ENCODE measurements at regions not wholly inside any gene's neighbourhood (a gene's known extent, or its start where the extent isn't known, plus 50 kb on each side); places are given as distances from the start of the nearest gene placed in this dataset.

DNA sequence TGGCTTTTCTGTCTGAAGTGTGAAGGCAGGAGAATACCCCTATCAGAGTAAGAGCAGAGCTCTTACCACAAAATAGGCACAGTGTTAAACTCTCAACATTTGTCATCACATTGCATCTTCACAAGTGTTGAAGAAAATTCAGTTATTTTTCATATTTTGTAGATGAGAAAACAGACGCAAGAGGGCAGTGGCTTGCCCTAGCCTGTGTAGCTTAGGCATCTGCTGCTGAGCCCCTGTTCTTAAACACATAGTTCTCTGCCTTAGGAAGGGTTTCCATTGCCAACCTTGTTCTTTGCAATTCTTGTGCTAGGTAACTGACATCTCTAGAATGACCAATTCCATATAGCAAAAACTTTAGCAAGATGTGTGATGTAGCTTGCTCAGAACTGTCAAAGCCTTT, 112.7 kb upstream of the RMDN2 start:
- Histone ChIP-seq H3K9me3 (ENCODE audit: control insufficient read depth, low read length) (peaks cover 20% of the 10 kb centered on the region), H3K9ac (ENCODE audit: extremely low read depth, low read length, poor library complexity, severe bottlenecking) (no peak overlapping the region), H3K36me3 (ENCODE audit: control insufficient read depth, insufficient read depth, low read length) (no peaks in the 10 kb centered on the region), H3K27me3 (ENCODE audit: control insufficient read depth, insufficient read depth, low read length, poor library complexity, severe bottlenecking) (no peaks in the 10 kb centered on the region), H3K4me3 (ENCODE audit: low read length) (no peak overlapping the region), H3K27ac (ENCODE audit: low read depth, low read length) (no peak overlapping the region), H3K4me1 (ENCODE audit: control insufficient read depth, insufficient read depth, low read length) (no peaks in the 10 kb centered on the region)
- no peak for DNase-seq
- H3K27me3 Mint-ChIP-seq (ENCODE audit: insufficient read depth), result peaks cover 6% of the 10 kb centered on the region
- H3K4me1 Mint-ChIP-seq, result no peaks in the 10 kb centered on the region
- TF ChIP-seq CTCF (conservative IDR thresholded peaks at IDR 0.05), result no peak
- no peak overlapping the region for H3K4me3 Mint-ChIP-seq
- peaks cover 1% of the 10 kb centered on the region for H3K36me3 Mint-ChIP-seq (ENCODE audit: low read depth)
- peaks cover 6% of the 10 kb centered on the region for H3K9me3 Mint-ChIP-seq
- 79 to 100% methylated on average over 1 of the region's 1 CpG for WGBS, 2 experiments (ENCODE audit: insufficient coverage in 1 of 2, insufficient read length in 1 of 2)
- no peak overlapping the region for H3K27ac Mint-ChIP-seq

- peaks cover 12% of the 10 kb centered on the region for H3K9me3 ChIP-seq (ENCODE audit: control insufficient read depth, low read length)
- H3K27me3 ChIP-seq (ENCODE audit: control insufficient read depth, insufficient read depth, low read length, poor library complexity, severe bottlenecking), result no peaks in the 10 kb centered on the region
- Mint-ChIP-seq H3K27me3 (ENCODE audit: insufficient read depth) (peaks cover 6% of the 10 kb centered on the region), H3K9me3 (peaks cover 5% of the 10 kb centered on the region), H3K36me3 (ENCODE audit: low read depth) (peaks cover 1% of the 10 kb centered on the region), H3K27ac (no peak overlapping the region), H3K4me3 (no peak overlapping the region), H3K4me1 (no peaks in the 10 kb centered on the region)
- no peaks in the 10 kb centered on the region for H3K36me3 ChIP-seq (ENCODE audit: control insufficient read depth, insufficient read depth, low read length)
- no peak overlapping the region for H3K27ac ChIP-seq (ENCODE audit: low read depth, low read length)
- no peak for TF ChIP-seq CTCF (conservative IDR thresholded peaks at IDR 0.05)
- no peak overlapping the region for H3K4me3 ChIP-seq (ENCODE audit: low read length)
- no peaks in the 10 kb centered on the region for H3K4me1 ChIP-seq (ENCODE audit: control insufficient read depth, insufficient read depth, low read length)
- H3K9ac ChIP-seq (ENCODE audit: extremely low read depth, low read length, poor library complexity, severe bottlenecking), result no peak overlapping the region
- WGBS, 2 experiments (ENCODE audit: insufficient coverage in 1 of 2, insufficient read length in 1 of 2), result 83 to 98% methylated on average over 4 to 10 of the region's 10 CpGs
- no peak for DNase-seq
Observed at GRCh38 chr2:37812941-37813730, 112.0 kb upstream of the RMDN2 start.

- no peak overlapping the region for H3K27ac ChIP-seq (ENCODE audit: low read depth, low read length)
- peaks cover 7% of the 10 kb centered on the region for H3K9me3 ChIP-seq (ENCODE audit: control insufficient read depth, low read length)
- Mint-ChIP-seq H3K27ac (no peak overlapping the region), H3K4me3 (no peak overlapping the region), H3K9me3 (peaks cover 8% of the 10 kb centered on the region), H3K27me3 (ENCODE audit: insufficient read depth) (peaks cover 6% of the 10 kb centered on the region), H3K36me3 (ENCODE audit: low read depth) (no peaks in the 10 kb centered on the region), H3K4me1 (no peaks in the 10 kb centered on the region)
- no peaks in the 10 kb centered on the region for H3K36me3 ChIP-seq (ENCODE audit: control insufficient read depth, insufficient read depth, low read length)
- H3K4me3 ChIP-seq (ENCODE audit: low read length), result no peak overlapping the region
- WGBS, 2 experiments (ENCODE audit: insufficient coverage in 1 of 2, insufficient read length in 1 of 2), result 92 to 94% methylated on average over 3 to 8 of the region's 8 CpGs
- no peaks in the 10 kb centered on the region for H3K27me3 ChIP-seq (ENCODE audit: control insufficient read depth, insufficient read depth, low read length, poor library complexity, severe bottlenecking)
- DNase-seq, result no peak
- no peak for TF ChIP-seq CTCF (conservative IDR thresholded peaks at IDR 0.05)
- no peaks in the 10 kb centered on the region for H3K4me1 ChIP-seq (ENCODE audit: control insufficient read depth, insufficient read depth, low read length)
- H3K9ac ChIP-seq (ENCODE audit: extremely low read depth, low read length, poor library complexity, severe bottlenecking), result no peak overlapping the region
Observed at GRCh38 chr2:37816036-37816435, 109.1 kb upstream of the RMDN2 start.

Data from endodermal cell (in vitro differentiated cells).